ENCODE measurements at regions not wholly inside any gene's neighbourhood (a gene's known extent, or its start where the extent isn't known, plus 50 kb on each side); places are given as distances from the start of the nearest gene placed in this dataset.

DNA sequence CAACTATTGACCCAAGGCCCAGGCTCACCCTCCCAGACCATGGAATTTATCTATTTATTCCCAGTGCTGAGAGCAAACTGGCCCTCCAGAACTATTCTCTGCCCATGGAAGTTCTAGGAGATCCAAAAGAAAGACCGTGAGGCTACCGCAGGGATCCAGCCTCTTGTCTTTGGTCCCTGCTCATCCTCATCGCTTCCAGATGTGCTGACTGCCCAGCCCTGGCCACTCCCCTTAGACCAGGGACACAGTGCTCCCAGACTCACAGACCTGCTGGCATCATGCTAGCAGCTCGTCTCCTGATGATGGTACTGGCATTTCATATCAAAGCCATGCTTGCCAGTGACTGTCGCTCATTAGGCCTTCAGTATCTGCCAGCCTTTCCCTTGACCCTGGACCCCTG is 405.7 kb upstream of the PPP2R3A start:
- no peak for FAIRE-seq
- no peak for TF ChIP-seq TAF1 (IDR thresholded peaks at IDR 0.05; ENCODE audit: low read depth, low read length)
- TF ChIP-seq SPI1 (IDR thresholded peaks at IDR 0.05; ENCODE audit: low read depth, low read length) = no peak
- TF ChIP-seq PAX5 (IDR thresholded peaks at IDR 0.05; ENCODE audit: insufficient read depth, low read length, severe bottlenecking) = no peak
- TF ChIP-seq POU2F2 (IDR thresholded peaks at IDR 0.05; ENCODE audit: low read depth, low read length) = no peak
- no peak for TF ChIP-seq POLR2AphosphoS5 (IDR thresholded peaks at IDR 0.05; ENCODE audit: low read depth, low read length)
- no peak for DNase-seq (ENCODE audit: insufficient read length, low spot score)

DNA sequence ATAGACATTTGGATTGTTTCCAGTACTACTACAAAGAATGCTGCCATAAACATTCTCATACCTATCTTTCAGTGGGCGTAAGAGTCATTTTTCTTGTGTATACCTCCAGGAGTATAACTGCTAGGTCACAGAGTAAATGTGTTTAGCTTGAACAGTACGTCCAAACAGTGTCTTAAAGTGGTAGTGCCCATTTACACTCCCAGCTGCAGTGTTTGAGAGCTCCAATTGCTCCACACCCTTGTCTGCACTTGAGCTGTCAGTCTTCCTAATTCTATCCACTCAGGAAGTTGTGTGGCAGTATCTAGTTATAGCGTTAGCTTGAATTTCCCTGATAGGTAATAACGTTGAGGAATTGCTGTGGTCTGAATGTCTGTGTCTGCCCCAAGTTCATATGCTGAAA is 404.7 kb upstream of the PPP2R3A start:
- DNase-seq (ENCODE audit: insufficient read length, low spot score) (no peak), FAIRE-seq (peak; percentile 38)
- TF ChIP-seq POLR2A (IDR thresholded peaks at IDR 0.05; ENCODE audit: low read depth, low read length) (no peak), SPI1 (IDR thresholded peaks at IDR 0.05; ENCODE audit: low read depth, low read length) (no peak), POU2F2 (IDR thresholded peaks at IDR 0.05; ENCODE audit: low read depth, low read length) (no peak), TAF1 (IDR thresholded peaks at IDR 0.05; ENCODE audit: low read depth, low read length) (no peak), POLR2AphosphoS5 (IDR thresholded peaks at IDR 0.05; ENCODE audit: low read depth, low read length) (no peak), PAX5 (IDR thresholded peaks at IDR 0.05; ENCODE audit: insufficient read depth, low read length, severe bottlenecking) (no peak)

DNA sequence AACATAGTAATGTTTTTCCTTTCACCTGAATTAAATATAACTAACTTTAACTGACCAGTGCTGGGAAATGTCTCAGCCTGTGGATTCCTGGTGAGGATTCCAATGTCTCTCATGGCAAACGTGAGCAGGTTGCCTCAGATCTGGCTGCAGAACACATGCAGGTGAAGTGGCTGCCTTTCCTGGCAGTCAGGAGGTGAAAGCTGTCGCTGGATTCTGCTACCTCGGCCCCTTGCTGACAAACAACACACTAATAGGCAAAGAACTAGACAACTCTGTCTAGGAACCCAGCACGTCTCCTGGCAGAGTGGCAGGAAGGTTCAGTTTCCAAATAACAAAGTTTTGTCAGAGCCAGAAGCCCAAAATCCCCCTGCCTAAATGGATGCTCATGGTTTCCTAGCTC is 400.8 kb upstream of the PPP2R3A start:
- TF ChIP-seq POLR2AphosphoS5 (IDR thresholded peaks at IDR 0.05; ENCODE audit: low read depth, low read length) (no peak), POLR2A (IDR thresholded peaks at IDR 0.05; ENCODE audit: low read depth, low read length) (no peak), PAX5 (IDR thresholded peaks at IDR 0.05; ENCODE audit: insufficient read depth, low read length, severe bottlenecking) (no peak), TAF1 (IDR thresholded peaks at IDR 0.05; ENCODE audit: low read depth, low read length) (no peak)
- FAIRE-seq (no peak), DNase-seq (ENCODE audit: insufficient read length, low spot score) (no peak)

DNA sequence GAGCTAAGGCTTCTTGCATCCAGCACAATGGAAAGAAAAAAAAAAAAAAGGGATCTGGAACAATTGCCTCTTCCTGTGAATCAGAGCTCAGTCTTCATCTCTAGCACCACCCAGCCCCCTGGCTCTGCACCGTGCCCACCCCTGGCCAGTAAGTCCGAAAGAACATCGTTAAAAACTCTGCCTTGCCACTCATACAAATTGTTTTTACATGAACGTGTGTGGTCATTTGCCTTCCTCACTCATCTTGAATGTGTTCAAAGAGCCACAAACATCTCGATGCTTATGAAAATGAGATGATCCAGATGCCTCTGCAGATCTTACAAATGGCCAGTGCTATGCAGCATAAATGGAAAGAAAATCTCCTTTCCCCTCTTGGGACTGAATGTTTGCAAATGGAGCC is 400.0 kb upstream of the PPP2R3A start:
- TF ChIP-seq POU2F2 (IDR thresholded peaks at IDR 0.05; ENCODE audit: low read depth, low read length) = no peak
- no peak for TF ChIP-seq TAF1 (IDR thresholded peaks at IDR 0.05; ENCODE audit: low read depth, low read length)
- no peak for TF ChIP-seq SPI1 (IDR thresholded peaks at IDR 0.05; ENCODE audit: low read depth, low read length)
- no peak for TF ChIP-seq POLR2A (IDR thresholded peaks at IDR 0.05; ENCODE audit: low read depth, low read length)
- TF ChIP-seq POLR2AphosphoS5 (IDR thresholded peaks at IDR 0.05; ENCODE audit: low read depth, low read length) = no peak
- no peak for TF ChIP-seq PAX5 (IDR thresholded peaks at IDR 0.05; ENCODE audit: insufficient read depth, low read length, severe bottlenecking)
- DNase-seq (ENCODE audit: insufficient read length, low spot score) = no peak
- FAIRE-seq = no peak

GRCh38 chr3:135567223-135567622 is 398.3 kb upstream of the PPP2R3A start:
- FAIRE-seq (no peak), DNase-seq (ENCODE audit: insufficient read length, low spot score) (no peak)
- TF ChIP-seq POLR2A (IDR thresholded peaks at IDR 0.05; ENCODE audit: low read depth, low read length) = no peak
- TF ChIP-seq SPI1 (IDR thresholded peaks at IDR 0.05; ENCODE audit: low read depth, low read length) = no peak
- TF ChIP-seq PAX5 (IDR thresholded peaks at IDR 0.05; ENCODE audit: insufficient read depth, low read length, severe bottlenecking) = no peak
- TF ChIP-seq POU2F2 (IDR thresholded peaks at IDR 0.05; ENCODE audit: low read depth, low read length) = no peak
- TF ChIP-seq POLR2AphosphoS5 (IDR thresholded peaks at IDR 0.05; ENCODE audit: low read depth, low read length) = no peak
- no peak for TF ChIP-seq TAF1 (IDR thresholded peaks at IDR 0.05; ENCODE audit: low read depth, low read length)

DNA sequence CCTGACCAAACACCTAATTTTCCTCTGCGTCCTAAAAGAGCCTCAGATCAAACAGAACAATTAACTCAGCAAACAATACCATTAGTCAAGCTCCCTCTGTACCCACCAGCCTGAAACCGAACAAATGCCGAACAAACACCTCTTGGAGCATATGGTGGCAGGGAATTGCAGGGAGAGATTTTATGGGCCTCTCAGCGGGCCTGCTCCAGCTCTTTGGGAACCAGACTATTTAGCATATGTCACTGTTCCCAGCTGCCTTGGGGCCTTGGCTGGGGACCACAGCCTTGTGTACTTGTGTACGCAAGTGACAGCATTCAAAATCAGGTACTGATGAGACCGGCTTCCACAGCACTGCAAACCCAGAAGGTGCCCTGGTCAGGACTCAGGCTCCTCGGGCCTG is 388.8 kb upstream of the PPP2R3A start:
- FAIRE-seq (no peak), DNase-seq (ENCODE audit: insufficient read length, low spot score) (no peak)
- no peak for TF ChIP-seq TAF1 (IDR thresholded peaks at IDR 0.05; ENCODE audit: low read depth, low read length)
- no peak for TF ChIP-seq PAX5 (IDR thresholded peaks at IDR 0.05; ENCODE audit: insufficient read depth, low read length, severe bottlenecking)
- TF ChIP-seq POLR2AphosphoS5 (IDR thresholded peaks at IDR 0.05; ENCODE audit: low read depth, low read length) = no peak
- TF ChIP-seq POU2F2 (IDR thresholded peaks at IDR 0.05; ENCODE audit: low read depth, low read length) = no peak
- TF ChIP-seq SPI1 (IDR thresholded peaks at IDR 0.05; ENCODE audit: low read depth, low read length) = no peak
- no peak for TF ChIP-seq POLR2A (IDR thresholded peaks at IDR 0.05; ENCODE audit: low read depth, low read length)

DNA sequence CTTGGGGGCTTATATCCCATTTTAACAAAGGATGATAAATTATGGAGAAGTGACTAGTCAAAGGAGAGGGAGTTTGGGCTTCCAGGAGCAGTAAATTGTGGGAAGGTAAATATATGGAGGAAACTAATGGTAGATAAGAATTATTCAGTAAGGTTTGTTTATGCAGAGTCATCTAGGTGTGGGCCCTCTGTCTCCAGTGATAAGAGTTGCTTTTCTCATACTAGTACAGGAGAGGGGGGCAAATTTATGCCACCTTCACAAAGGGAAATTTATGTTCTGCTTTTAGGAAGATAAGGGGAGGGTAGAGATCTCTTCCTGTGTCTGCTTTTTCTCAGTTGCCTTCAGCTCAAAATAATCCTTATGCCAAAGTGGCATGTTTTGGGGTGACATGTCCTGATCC is 383.7 kb upstream of the PPP2R3A start:
- no peak for TF ChIP-seq PAX5 (IDR thresholded peaks at IDR 0.05; ENCODE audit: insufficient read depth, low read length, severe bottlenecking)
- no peak for TF ChIP-seq SPI1 (IDR thresholded peaks at IDR 0.05; ENCODE audit: low read depth, low read length)
- TF ChIP-seq POU2F2 (IDR thresholded peaks at IDR 0.05; ENCODE audit: low read depth, low read length) = no peak
- no peak for TF ChIP-seq POLR2A (IDR thresholded peaks at IDR 0.05; ENCODE audit: low read depth, low read length)
- DNase-seq (ENCODE audit: insufficient read length, low spot score) (no peak), FAIRE-seq (no peak)

DNA sequence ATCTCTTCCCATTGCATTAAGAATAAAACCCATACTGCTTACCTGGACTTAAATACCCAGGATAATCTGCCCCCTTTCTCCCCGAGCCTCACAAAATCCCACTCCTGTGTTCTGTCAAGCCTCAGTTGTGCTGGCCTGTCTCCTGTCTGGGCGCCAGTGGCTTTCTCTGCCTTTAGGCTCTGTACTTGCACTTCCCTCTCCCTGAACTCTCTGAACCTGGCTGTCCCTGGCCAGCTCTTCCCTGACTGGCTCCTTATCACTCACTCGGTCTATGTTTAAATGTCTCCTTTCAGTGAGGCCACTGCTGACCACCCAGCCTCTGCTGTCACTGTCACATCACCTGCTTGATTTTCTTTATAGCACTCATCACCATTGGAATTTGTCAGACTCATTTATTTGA is 382.7 kb upstream of the PPP2R3A start:
- TF ChIP-seq SPI1 (IDR thresholded peaks at IDR 0.05; ENCODE audit: low read depth, low read length) = no peak
- TF ChIP-seq TAF1 (IDR thresholded peaks at IDR 0.05; ENCODE audit: low read depth, low read length) = no peak
- TF ChIP-seq PAX5 (IDR thresholded peaks at IDR 0.05; ENCODE audit: insufficient read depth, low read length, severe bottlenecking) = no peak
- no peak for TF ChIP-seq POLR2AphosphoS5 (IDR thresholded peaks at IDR 0.05; ENCODE audit: low read depth, low read length)
- no peak for TF ChIP-seq POU2F2 (IDR thresholded peaks at IDR 0.05; ENCODE audit: low read depth, low read length)
- no peak for TF ChIP-seq POLR2A (IDR thresholded peaks at IDR 0.05; ENCODE audit: low read depth, low read length)
- DNase-seq (ENCODE audit: insufficient read length, low spot score) = no peak
- FAIRE-seq = no peak

GRCh38 chr3:135596563-135596962 is 369.0 kb upstream of the PPP2R3A start:
- FAIRE-seq (no peak), DNase-seq (ENCODE audit: insufficient read length, low spot score) (no peak)
- no peak for TF ChIP-seq POU2F2 (IDR thresholded peaks at IDR 0.05; ENCODE audit: low read depth, low read length)
- no peak for TF ChIP-seq SPI1 (IDR thresholded peaks at IDR 0.05; ENCODE audit: low read depth, low read length)
- no peak for TF ChIP-seq PAX5 (IDR thresholded peaks at IDR 0.05; ENCODE audit: insufficient read depth, low read length, severe bottlenecking)
- no peak for TF ChIP-seq TAF1 (IDR thresholded peaks at IDR 0.05; ENCODE audit: low read depth, low read length)
- no peak for TF ChIP-seq POLR2A (IDR thresholded peaks at IDR 0.05; ENCODE audit: low read depth, low read length)
- TF ChIP-seq POLR2AphosphoS5 (IDR thresholded peaks at IDR 0.05; ENCODE audit: low read depth, low read length) = no peak

GRCh38 chr3:135597855-135598254 is 367.7 kb upstream of the PPP2R3A start:
- FAIRE-seq = no peak

More at GRCh38 chr3:135597855-135598254, 367.7 kb upstream of the PPP2R3A start:
- TF ChIP-seq POLR2AphosphoS5 (IDR thresholded peaks at IDR 0.05; ENCODE audit: low read depth, low read length) = no peak
- no peak for TF ChIP-seq SPI1 (IDR thresholded peaks at IDR 0.05; ENCODE audit: low read depth, low read length)
- no peak for TF ChIP-seq POLR2A (IDR thresholded peaks at IDR 0.05; ENCODE audit: low read depth, low read length)
- TF ChIP-seq TAF1 (IDR thresholded peaks at IDR 0.05; ENCODE audit: low read depth, low read length) = no peak
- no peak for TF ChIP-seq PAX5 (IDR thresholded peaks at IDR 0.05; ENCODE audit: insufficient read depth, low read length, severe bottlenecking)
- no peak for TF ChIP-seq POU2F2 (IDR thresholded peaks at IDR 0.05; ENCODE audit: low read depth, low read length)
- DNase-seq (ENCODE audit: insufficient read length, low spot score) = no peak

Data from GM12891 (cell line).